Endothelial cell of umbilical vein (primary cell): ENCODE measurements at regions not wholly inside any gene's neighbourhood (a gene's known extent, or its start where the extent isn't known, plus 50 kb on each side); places are given as distances from the start of the nearest gene placed in this dataset.

Source experiments
- CTCF ChIP-seq, 2 donors: IDR thresholded peaks; 1 replicate in 1 of 2; 2 replicates in 1 of 2; pipeline ENCODE4 v1.5.1; 2011; ENCODE audit warnings: low read length in 2 of 2, mild to moderate bottlenecking in 2 of 2, moderate library complexity in 2 of 2, control low read depth in 1 of 2, inconsistent platforms in 1 of 2, low read depth in 1 of 2; ENCODE audit not compliant: insufficient read depth in 1 of 2; ENCODE audit errors: extremely low read depth in 1 of 2
- EZH2 ChIP-seq: IDR thresholded peaks from 2 replicates; pipeline ENCODE4 v1.6.1; 2012; ENCODE audit warnings: borderline replicate concordance, low read depth, mild to moderate bottlenecking, moderate library complexity, low read length, inconsistent platforms; ENCODE audit not compliant: severe bottlenecking
- MAX ChIP-seq: IDR thresholded peaks from 2 replicates; pipeline ENCODE4 v1.6.1; 2011; ENCODE audit not compliant: insufficient read depth, insufficient read length
- POLR2A ChIP-seq: IDR thresholded peaks from 2 replicates; pipeline ENCODE4 v1.6.1; 2012; ENCODE audit warnings: low read depth, mild to moderate bottlenecking, control low read depth, low read length
- POLR2AphosphoS5 ChIP-seq: IDR thresholded peaks from 2 replicates; pipeline ENCODE4 v1.6.1; 2012; ENCODE audit warnings: low read depth, mild to moderate bottlenecking, control low read depth, low read length, moderate library complexity; ENCODE audit not compliant: insufficient read depth

DNA sequence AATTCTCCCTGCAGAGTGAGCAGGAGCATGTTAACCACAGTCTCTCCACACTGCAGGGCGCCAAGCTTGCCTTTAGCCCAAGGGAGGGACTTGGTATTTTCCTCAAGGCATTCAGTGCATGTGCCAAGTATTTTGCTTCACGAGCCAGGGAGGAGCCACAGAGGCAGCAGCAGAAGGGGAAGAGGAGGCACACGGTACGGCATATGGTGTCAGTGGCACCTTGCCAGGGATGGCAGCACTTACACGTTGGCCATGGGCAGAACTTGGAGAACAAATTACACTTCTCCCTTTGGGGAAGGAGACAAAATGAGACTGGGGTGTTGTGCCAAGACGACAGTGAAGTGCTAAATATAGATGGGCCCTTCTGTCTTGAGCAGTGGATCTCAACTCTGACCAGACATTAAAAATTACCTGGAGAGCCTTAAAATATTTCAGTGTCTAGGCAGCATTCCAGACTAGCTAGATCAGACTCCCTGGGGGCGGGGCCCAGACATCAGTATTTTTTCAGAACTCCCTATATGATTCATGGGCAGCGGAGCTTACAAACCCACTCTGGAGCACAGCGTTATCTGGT is 155.8 kb downstream of the DRD1 start:
- TF ChIP-seq CTCF (IDR thresholded peaks at IDR 0.05; ENCODE audit: extremely low read depth in 1 of 2, insufficient read depth in 1 of 2, low read depth in 1 of 2, low read length in 2 of 2) (no peak), POLR2AphosphoS5 (no peak), POLR2A (no peak), MAX (no peak), EZH2 (no peak)
